ENCODE measurements at regions not wholly inside any gene's neighbourhood (a gene's known extent, or its start where the extent isn't known, plus 50 kb on each side); places are given as distances from the start of the nearest gene placed in this dataset.

- TF ChIP-seq POLR2AphosphoS5 (IDR thresholded peaks at IDR 0.05; ENCODE audit: low read depth, low read length) = no peak
- TF ChIP-seq SIN3A (IDR thresholded peaks at IDR 0.05; ENCODE audit: borderline replicate concordance, insufficient read depth, low read length) = no peak
- no peak for TF ChIP-seq TAF1 (IDR thresholded peaks at IDR 0.05; ENCODE audit: borderline replicate concordance, insufficient read depth, low read length)
- TF ChIP-seq REST (IDR thresholded peaks at IDR 0.05; ENCODE audit: insufficient read depth in 1 of 2, low read depth in 2 of 2, low read length in 2 of 2) = no peak
- no peak for TF ChIP-seq FOXP2 (optimal IDR thresholded peaks at IDR 0.05; ENCODE audit: borderline replicate concordance, extremely low read depth, extremely low read length, insufficient read depth)
Observed at GRCh38 chr4:152207378-152207720, 328.5 kb downstream of the FBXW7 start.

Measured in PFSK-1 (cell line).